LNCAP (cell line): ENCODE measurements at regions not wholly inside any gene's neighbourhood (a gene's known extent, or its start where the extent isn't known, plus 50 kb on each side); places are given as distances from the start of the nearest gene placed in this dataset.

Source experiments
- CTCF ChIP-seq: fragments of 450-650 bp; IDR thresholded peaks from 2 replicates; pipeline ENCODE4 v1.5.1; 2017; ENCODE audit warnings: mild to moderate bottlenecking

- TF ChIP-seq CTCF, result no peak
These were observed 368.0 kb upstream of the PRMT6 start for GRCh38 chr1:106688446-106688845.

- no peak for TF ChIP-seq CTCF
These were observed 357.8 kb upstream of the PRMT6 start for GRCh38 chr1:106698660-106699059.

GRCh38 chr1:106699433-106699832 lies 357.0 kb upstream of the PRMT6 start:
- TF ChIP-seq CTCF, result no peak

- TF ChIP-seq CTCF, result no peak
These were observed 356.3 kb upstream of the PRMT6 start for GRCh38 chr1:106700211-106700610.

- TF ChIP-seq CTCF, result no peak
These were observed 350.5 kb upstream of the PRMT6 start for GRCh38 chr1:106705971-106706370.

GRCh38 chr1:106717591-106717990 lies 338.9 kb upstream of the PRMT6 start:
- TF ChIP-seq CTCF, result no peak

GRCh38 chr1:106721790-106722189 lies 334.7 kb upstream of the PRMT6 start:
- TF ChIP-seq CTCF, result no peak

GRCh38 chr1:106722466-106722865 lies 334.0 kb upstream of the PRMT6 start:
- TF ChIP-seq CTCF, result no peak
